ENCODE measurements at regions not wholly inside any gene's neighbourhood (a gene's known extent, or its start where the extent isn't known, plus 50 kb on each side); places are given as distances from the start of the nearest gene placed in this dataset.

DNA sequence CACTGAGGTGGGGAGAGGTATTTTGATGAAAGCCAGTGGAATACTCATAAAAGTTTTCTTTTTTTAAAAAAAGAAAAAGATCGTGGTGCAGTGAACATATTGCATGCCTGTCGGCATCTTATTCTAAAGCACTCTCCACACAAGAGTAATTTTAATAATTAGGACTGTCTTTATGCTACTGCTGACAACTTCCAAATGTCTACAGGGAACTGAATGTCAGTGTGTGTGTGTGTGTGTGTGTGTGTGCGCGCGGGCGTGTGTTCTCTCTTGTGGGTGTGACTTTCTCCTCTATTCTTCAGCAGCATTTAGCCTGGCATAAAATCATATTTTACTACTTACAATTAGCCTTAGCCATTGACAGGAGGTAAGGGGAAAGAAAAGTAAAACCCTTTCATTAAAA, 268.5 kb downstream of the C3orf38 start:
- H4K20me1 ChIP-seq (ENCODE audit: insufficient read depth) = no peaks in the 10 kb centered on the region
- no peak overlapping the region for H3K9ac ChIP-seq
- H3K4me2 ChIP-seq = no peak overlapping the region
- no peak overlapping the region for H3K4me3 ChIP-seq (IDR thresholded peaks at IDR 0.05; ENCODE audit: insufficient read depth, low read depth, low read length)
- no peaks in the 10 kb centered on the region for H3K36me3 ChIP-seq (ENCODE audit: insufficient read depth)
- no peaks in the 10 kb centered on the region for H3K79me2 ChIP-seq (ENCODE audit: insufficient read depth, low read depth)
- H3K27me3 ChIP-seq (ENCODE audit: insufficient read depth, low read depth) = no peaks in the 10 kb centered on the region
- H3K27ac ChIP-seq = no peak overlapping the region
- no peak overlapping the region for H2AFZ ChIP-seq (ENCODE audit: low read depth)
- TF ChIP-seq, protein P1, sequence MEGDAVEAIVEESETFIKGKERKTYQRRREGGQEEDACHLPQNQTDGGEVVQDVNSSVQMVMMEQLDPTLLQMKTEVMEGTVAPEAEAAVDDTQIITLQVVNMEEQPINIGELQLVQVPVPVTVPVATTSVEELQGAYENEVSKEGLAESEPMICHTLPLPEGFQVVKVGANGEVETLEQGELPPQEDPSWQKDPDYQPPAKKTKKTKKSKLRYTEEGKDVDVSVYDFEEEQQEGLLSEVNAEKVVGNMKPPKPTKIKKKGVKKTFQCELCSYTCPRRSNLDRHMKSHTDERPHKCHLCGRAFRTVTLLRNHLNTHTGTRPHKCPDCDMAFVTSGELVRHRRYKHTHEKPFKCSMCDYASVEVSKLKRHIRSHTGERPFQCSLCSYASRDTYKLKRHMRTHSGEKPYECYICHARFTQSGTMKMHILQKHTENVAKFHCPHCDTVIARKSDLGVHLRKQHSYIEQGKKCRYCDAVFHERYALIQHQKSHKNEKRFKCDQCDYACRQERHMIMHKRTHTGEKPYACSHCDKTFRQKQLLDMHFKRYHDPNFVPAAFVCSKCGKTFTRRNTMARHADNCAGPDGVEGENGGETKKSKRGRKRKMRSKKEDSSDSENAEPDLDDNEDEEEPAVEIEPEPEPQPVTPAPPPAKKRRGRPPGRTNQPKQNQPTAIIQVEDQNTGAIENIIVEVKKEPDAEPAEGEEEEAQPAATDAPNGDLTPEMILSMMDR (conservative IDR thresholded peaks at IDR 0.05; ENCODE audit: low read depth, low read length) = no peak
- H3K4me1 ChIP-seq (ENCODE audit: low read depth, poor library complexity, severe bottlenecking) = no peaks in the 10 kb centered on the region

DNA sequence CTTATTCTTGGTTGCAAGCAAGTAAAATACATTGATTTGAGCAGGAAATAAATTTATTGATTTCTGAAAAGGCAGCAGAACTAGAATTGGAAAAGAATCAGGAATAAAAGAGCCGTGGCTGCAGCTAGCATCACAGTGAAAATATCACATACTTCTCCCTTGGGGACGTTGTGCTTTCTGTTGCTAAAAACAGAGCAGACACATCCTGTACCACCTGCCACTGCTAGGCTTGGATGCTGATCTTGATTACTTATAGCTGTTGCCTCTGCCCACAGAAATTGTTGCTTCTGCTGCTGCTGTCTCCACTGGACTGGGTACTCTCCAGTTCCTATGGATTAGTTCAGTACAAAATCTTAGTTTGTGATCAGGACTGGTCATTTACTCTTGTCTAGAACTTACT, 283.8 kb downstream of the C3orf38 start:
- peaks cover 16% of the 10 kb centered on the region for H3K4me1 ChIP-seq (ENCODE audit: low read depth, poor library complexity, severe bottlenecking)
- no peaks in the 10 kb centered on the region for H3K27me3 ChIP-seq (ENCODE audit: insufficient read depth, low read depth)
- peak overlapping the region; percentile 21; the same call in 1 of the 2 replicates for H3K27ac ChIP-seq
- H4K20me1 ChIP-seq (ENCODE audit: insufficient read depth) = no peaks in the 10 kb centered on the region
- H3K9ac ChIP-seq = peak overlapping the region; percentile 2; the same call in 1 of the 2 replicates
- H2AFZ ChIP-seq (ENCODE audit: low read depth) = peak overlapping the region; percentile 77
- H3K79me2 ChIP-seq (ENCODE audit: insufficient read depth, low read depth) = no peaks in the 10 kb centered on the region
- TF ChIP-seq, protein P1 (conservative IDR thresholded peaks at IDR 0.05; ENCODE audit: low read depth, low read length) = no peak
- no peak overlapping the region for H3K4me3 ChIP-seq (IDR thresholded peaks at IDR 0.05; ENCODE audit: insufficient read depth, low read depth, low read length)
- H3K36me3 ChIP-seq (ENCODE audit: insufficient read depth) = no peaks in the 10 kb centered on the region
- peak overlapping the region; percentile 90 for H3K4me2 ChIP-seq

DNA sequence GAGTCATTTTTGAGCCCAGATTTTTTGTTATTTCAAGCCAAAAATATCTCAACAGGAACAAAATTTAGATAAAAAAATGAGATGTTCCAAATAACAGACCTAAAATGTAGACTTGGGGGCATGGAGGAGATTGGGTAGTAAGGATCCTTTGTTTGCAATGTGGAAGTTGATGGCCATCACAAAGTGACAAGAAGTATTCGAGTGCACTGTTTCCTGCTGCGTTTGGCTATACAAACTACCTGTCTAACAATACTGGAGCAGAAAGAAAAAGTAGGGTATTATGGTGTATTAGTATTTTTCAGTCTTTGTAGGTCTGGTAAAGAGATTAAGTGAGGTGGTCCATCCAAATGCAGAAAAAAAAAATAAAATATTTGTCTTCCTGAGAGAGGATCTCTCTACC, 284.2 kb downstream of the C3orf38 start:
- TF ChIP-seq, protein P1 (conservative IDR thresholded peaks at IDR 0.05; ENCODE audit: low read depth, low read length) = no peak
- peaks cover 16% of the 10 kb centered on the region for H3K4me1 ChIP-seq (ENCODE audit: low read depth, poor library complexity, severe bottlenecking)
- no peaks in the 10 kb centered on the region for H3K36me3 ChIP-seq (ENCODE audit: insufficient read depth)
- H3K9ac ChIP-seq = peak overlapping the region; percentile 2; the same call in 1 of the 2 replicates
- H2AFZ ChIP-seq (ENCODE audit: low read depth) = peak overlapping the region; percentile 77
- H3K4me2 ChIP-seq = peak overlapping the region; percentile 90
- no peaks in the 10 kb centered on the region for H3K79me2 ChIP-seq (ENCODE audit: insufficient read depth, low read depth)
- no peaks in the 10 kb centered on the region for H4K20me1 ChIP-seq (ENCODE audit: insufficient read depth)
- peak overlapping the region; percentile 21; the same call in 1 of the 2 replicates for H3K27ac ChIP-seq
- no peaks in the 10 kb centered on the region for H3K27me3 ChIP-seq (ENCODE audit: insufficient read depth, low read depth)
- no peak overlapping the region for H3K4me3 ChIP-seq (IDR thresholded peaks at IDR 0.05; ENCODE audit: insufficient read depth, low read depth, low read length)

DNA sequence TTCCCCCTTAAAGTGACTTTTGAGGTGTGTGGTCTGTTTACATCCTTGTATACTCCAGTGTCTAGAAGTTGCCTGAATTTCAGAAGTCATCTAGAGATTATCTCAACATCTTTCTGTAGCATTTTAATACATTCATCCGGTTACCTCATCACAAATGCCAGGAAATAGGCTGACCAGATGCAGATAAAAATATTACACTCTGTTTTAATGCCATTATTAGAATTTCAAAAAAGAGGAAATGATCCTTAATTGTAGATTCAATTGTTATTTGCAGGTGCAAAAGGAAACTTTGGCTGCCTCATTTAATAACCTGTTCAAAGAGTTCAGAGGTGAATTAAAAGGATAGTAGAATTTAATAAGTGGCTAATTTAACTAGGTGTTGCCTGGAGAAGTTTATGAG, 290.9 kb downstream of the C3orf38 start:
- Histone ChIP-seq H3K4me1 (ENCODE audit: low read depth, poor library complexity, severe bottlenecking) (no peaks in the 10 kb centered on the region), H3K4me2 (no peak overlapping the region), H3K27me3 (ENCODE audit: insufficient read depth, low read depth) (no peaks in the 10 kb centered on the region), H3K27ac (no peak overlapping the region), H3K4me3 (IDR thresholded peaks at IDR 0.05; ENCODE audit: insufficient read depth, low read depth, low read length) (no peak overlapping the region), H2AFZ (ENCODE audit: low read depth) (no peak overlapping the region), H4K20me1 (ENCODE audit: insufficient read depth) (no peaks in the 10 kb centered on the region), H3K36me3 (ENCODE audit: insufficient read depth) (no peaks in the 10 kb centered on the region), H3K9ac (no peak overlapping the region), H3K79me2 (ENCODE audit: insufficient read depth, low read depth) (no peaks in the 10 kb centered on the region)
- TF ChIP-seq, protein P1 (conservative IDR thresholded peaks at IDR 0.05; ENCODE audit: low read depth, low read length) = no peak

All from KMS-11 (cell line).